Left colon (tissue), 2 donors: ENCODE measurements at regions not wholly inside any gene's neighbourhood (a gene's known extent, or its start where the extent isn't known, plus 50 kb on each side); places are given as distances from the start of the nearest gene placed in this dataset.

ENCODE experiments used
- ATAC-seq: fragments of 200-7000 bp; cut with Tn5 transposase; one replicate; pipeline ENCODE4 v1.9.1; 2020; ENCODE audit warnings: mild to moderate bottlenecking, moderate library complexity
- DNase-seq, 2 donors: peaks; one replicate each; pipeline ENCODE4 v3.0.0-alpha.2; 2020
- intact Hi-C, 2 donors: fragments of 100-400 bp; cut with DNase I in 1 of 2; cut with micrococcal nuclease in 1 of 2; formaldehyde crosslinking; loops; one replicate each; pipeline versions ENCODE4 v1.11.2 to v1.14.0; 2022; cut with DNase I, micrococcal nuclease
- donor health status: DM: no; HTN: no; CAD: no.
- donor health status: DM: yes; HTN: yes; CAD: no.

DNA sequence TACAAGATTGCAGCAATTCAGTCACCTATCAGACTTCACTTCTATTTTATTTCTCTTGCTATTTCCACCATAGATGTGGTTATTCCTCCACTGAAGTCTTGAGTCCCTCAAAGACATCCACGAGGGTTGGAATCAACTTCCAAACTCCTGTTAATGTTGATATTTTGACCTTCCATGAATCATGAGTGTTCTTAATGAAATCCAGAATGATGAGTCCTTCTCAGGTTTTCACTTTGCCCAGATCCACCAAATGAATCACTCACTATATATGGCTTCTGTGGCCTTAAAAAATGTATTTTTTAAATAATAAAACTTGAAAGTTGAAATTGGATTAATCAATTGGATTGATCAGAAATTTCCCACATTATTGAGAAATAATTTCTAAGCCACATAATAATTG is 1821.0 kb downstream of the EFNA5 start:
- no peak for ATAC-seq
- intact Hi-C loops = no loop called here
- no peak for DNase-seq

DNA sequence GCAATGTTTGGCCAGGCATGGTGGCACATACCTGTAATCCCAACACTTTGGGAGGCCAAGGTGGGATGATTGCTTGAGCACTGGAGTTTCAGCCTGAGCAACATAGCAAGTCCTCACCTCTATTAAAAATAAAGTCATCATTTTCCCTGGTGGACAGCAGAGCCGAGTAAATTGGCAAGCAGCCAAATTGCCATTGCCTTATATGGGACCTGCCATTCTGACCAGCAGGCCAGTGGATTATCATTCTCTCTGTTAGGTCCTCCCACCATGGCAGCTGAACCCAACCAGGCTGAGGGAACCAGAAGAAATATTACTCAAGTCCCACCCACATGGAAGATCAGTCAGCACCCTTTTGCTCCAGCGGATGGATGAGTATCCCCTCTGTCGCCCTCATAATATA is 1829.9 kb downstream of the EFNA5 start:
- intact Hi-C loops = no loop called here
- no peak for DNase-seq
- no peak for ATAC-seq

- ATAC-seq = no peak
- DNase-seq = no peak
- intact Hi-C loops = no loop called here
Measured at GRCh38 chr5:105836887-105837286, 1833.8 kb downstream of the EFNA5 start.

DNA sequence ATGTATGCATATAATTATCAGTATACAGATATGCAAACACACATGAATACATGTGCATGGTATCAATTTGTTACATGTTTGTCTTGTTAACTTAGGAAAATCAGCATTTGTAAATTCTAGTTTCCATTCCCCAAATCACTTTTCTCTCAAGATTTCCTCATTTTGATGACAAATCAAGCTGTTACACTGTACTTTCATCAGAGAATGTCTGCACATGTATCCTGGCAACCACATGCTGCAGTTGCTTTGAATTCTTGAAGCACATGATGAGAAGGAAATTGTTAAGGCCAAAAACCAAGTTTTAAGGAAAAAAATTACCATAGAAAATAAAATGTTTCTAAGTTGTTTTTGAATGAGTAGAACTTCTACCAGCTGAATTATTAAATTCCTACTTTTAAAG is 1834.5 kb downstream of the EFNA5 start:
- ATAC-seq = no peak
- no peak for DNase-seq
- intact Hi-C loops = no loop called here

DNA sequence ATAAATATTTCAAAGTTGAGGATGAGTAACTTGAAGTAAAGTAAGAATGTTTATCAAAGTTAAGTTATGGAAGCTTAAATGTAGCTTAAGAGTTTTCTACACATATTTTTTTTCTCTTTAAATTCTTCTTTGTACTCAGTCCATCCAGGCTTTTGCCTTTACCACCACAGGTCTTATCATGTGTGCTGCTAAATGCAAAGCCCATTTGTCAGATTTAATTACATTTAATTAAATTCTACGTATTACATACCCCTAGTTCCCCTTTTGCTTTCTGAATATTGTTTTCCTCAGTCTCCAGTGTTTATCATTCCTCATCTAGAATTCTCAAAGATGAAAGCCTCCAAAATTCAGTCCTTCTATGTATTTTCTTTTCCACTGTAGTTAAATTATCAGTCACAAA is 1841.9 kb downstream of the EFNA5 start:
- DNase-seq = no peak
- intact Hi-C loops = no loop called here
- no peak for ATAC-seq

GRCh38 chr5:105821800-105822199 is 1848.9 kb downstream of the EFNA5 start:
- DNase-seq = no peak
- intact Hi-C loops = no loop called here
- ATAC-seq = no peak

DNA sequence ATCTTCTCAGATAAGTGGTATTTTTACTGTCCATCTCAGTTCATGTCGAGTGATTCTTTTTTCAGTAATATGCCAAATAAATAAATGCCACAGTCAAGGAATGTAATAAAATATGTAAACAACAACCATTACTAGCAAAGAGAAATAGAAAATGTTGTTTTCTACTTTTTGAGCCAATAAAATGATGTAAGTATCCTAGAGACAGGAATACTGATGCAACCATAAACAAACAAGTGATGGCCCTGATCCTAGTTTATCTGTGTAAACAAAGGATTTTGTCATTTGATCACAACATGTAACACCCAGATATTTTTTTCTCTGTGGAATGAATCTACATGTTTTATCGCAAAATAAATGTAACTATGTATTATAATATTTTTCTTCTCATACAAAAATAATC is 1852.8 kb downstream of the EFNA5 start:
- intact Hi-C loops = no loop called here
- ATAC-seq (no peak), DNase-seq (no peak)

- ATAC-seq (no peak), DNase-seq (no peak)
- intact Hi-C loops = no loop called here
Measured at GRCh38 chr5:105817416-105817815, 1853.3 kb downstream of the EFNA5 start.

- intact Hi-C loops = no loop called here
- ATAC-seq (no peak), DNase-seq (no peak)
Measured at GRCh38 chr5:105816961-105817360, 1853.8 kb downstream of the EFNA5 start.

GRCh38 chr5:105812304-105812703 is 1858.4 kb downstream of the EFNA5 start:
- ATAC-seq (no peak), DNase-seq (no peak)
- intact Hi-C loops = no loop called here

DNA sequence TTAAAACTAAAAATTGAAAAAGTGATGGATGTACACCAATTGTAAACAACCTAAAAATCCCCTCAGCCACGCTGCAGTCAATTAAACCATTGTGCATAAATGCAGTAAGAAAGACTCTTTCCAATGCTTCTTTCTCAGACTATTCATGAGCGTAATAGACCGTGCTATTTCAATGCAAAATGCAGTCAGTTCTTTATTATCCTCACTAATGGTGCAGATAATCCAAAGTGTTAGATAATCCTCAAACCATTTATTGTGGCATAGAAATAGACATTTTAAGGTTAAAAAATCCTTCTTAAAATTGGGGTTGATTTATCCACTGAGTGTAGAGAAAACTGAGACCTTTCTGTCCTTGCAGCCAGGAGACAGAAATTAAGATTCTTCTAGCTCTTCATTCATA is 1862.8 kb downstream of the EFNA5 start:
- intact Hi-C loops = no loop called here
- no peak for DNase-seq
- ATAC-seq = no peak

DNA sequence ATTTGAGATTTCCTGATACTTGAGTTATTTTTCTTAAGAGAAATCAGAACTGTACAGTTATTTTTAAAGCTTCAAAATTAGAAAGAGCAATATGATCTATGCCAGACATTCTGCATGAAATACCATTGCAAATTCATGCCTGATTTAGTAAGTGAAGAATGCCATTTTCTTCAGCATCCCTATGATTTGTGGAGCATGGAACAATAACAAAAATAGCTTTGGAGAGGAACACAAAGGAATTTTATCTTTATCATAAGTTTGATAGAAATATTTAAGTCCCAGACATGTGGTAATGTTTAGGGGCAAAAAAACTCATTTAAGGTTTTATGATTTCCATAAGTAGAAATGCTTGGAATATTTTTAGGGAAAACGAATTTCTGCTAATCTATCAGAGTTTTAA is 1863.4 kb downstream of the EFNA5 start:
- no peak for DNase-seq
- intact Hi-C loops = no loop called here
- no peak for ATAC-seq

- intact Hi-C loops = no loop called here
- no peak for DNase-seq
Measured at GRCh38 chr5:105806596-105806995, 1864.1 kb downstream of the EFNA5 start.

GRCh38 chr5:105803431-105803830 is 1867.3 kb downstream of the EFNA5 start:
- intact Hi-C loops = no loop called here
- DNase-seq = no peak
- no peak for ATAC-seq

More at GRCh38 chr5:105806596-105806995, 1864.1 kb downstream of the EFNA5 start:
- ATAC-seq = no peak

DNA sequence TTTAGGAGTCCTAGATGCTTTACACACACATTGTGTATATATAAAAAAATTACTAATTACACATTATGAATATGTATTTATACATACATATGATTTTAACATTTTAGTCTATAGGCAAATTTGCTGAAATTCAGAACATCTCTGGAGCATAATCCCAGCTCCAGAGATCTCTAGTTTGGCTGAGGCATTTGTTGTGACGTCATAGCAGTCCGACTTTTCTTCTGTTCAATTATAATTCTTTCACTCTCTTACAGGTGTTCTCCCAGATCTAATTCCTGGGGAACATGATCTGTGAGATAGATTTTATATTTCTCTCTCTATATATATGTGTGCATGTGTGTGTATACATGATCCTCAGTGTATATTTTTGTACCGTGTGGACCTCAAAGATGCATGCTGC is 1876.2 kb downstream of the EFNA5 start:
- intact Hi-C loops = no loop called here
- no peak for ATAC-seq
- DNase-seq = no peak

- DNase-seq (no peak), ATAC-seq (no peak)
- intact Hi-C loops = no loop called here
Measured at GRCh38 chr5:105789246-105789645, 1881.5 kb downstream of the EFNA5 start.

GRCh38 chr5:105783811-105784210 is 1886.9 kb downstream of the EFNA5 start:
- intact Hi-C loops = no loop called here
- DNase-seq = no peak
- ATAC-seq = no peak

GRCh38 chr5:105782501-105782900 is 1888.2 kb downstream of the EFNA5 start:
- DNase-seq (no peak), ATAC-seq (no peak)
- intact Hi-C loops = no loop called here

DNA sequence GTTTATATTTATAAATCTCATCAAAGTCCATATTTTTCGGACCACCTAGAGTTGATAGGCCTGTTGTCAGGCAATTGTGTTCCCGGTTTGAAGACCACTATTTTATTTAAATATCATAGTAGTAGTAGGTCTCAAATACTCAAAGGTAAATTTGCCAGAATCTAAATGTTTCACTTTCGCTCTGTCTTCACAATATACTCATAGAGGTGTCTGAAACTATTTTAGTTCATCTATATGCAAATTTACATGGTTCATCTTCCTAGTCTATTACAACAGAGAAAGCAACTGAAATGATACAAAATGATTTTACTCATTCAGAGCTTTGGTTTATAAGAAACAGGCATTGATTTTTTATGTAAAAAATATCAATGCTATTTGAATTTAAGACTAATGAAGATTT is 1897.5 kb downstream of the EFNA5 start:
- no peak for ATAC-seq
- intact Hi-C loops = no loop called here
- DNase-seq = no peak

DNA sequence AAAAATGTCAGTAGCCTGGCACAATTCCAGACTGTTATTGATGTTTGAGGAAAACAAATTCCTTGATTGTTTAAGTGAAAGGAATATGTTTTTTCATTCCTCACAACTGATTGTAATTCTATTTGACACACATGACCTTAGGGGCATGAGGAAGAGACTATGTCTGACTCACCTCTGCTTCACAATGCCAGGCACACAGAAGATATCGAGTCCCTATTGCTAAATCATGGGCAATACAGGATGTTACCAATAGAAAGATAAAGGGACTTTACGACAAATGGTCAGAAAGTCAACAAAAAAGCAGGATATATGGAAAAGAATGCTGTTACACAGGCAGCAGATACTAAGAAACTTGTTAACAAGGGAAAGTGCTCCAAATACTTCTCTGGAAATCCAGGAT is 1903.5 kb downstream of the EFNA5 start:
- no peak for ATAC-seq
- DNase-seq = no peak

GRCh38 chr5:105762728-105763127 is 1908.0 kb downstream of the EFNA5 start:
- DNase-seq (no peak), ATAC-seq (no peak)
- intact Hi-C loops = no loop called here

More for the DNA sequence above, 1903.5 kb downstream of the EFNA5 start:
- intact Hi-C loops = no loop called here

GRCh38 chr5:105754056-105754455 is 1916.7 kb downstream of the EFNA5 start:
- DNase-seq (no peak), ATAC-seq (no peak)
- intact Hi-C loops = no loop called here
